HUDEP-2 (cell line): ENCODE measurements at regions not wholly inside any gene's neighbourhood (a gene's known extent, or its start where the extent isn't known, plus 50 kb on each side); places are given as distances from the start of the nearest gene placed in this dataset.
"Not testable (repeated sequence)": the region's sequence is repeated elsewhere in the genome, so short reads cannot be mapped to it uniquely, and the experiment has no call there.

ENCODE experiments used
- DNase-seq, 76 experiments: peaks; one replicate each; lab custom pipeline; 2025; ENCODE audit not compliant: unreplicated experiment in 76 of 76; lab: John Stamatoyannopoulos, UW

DNA sequence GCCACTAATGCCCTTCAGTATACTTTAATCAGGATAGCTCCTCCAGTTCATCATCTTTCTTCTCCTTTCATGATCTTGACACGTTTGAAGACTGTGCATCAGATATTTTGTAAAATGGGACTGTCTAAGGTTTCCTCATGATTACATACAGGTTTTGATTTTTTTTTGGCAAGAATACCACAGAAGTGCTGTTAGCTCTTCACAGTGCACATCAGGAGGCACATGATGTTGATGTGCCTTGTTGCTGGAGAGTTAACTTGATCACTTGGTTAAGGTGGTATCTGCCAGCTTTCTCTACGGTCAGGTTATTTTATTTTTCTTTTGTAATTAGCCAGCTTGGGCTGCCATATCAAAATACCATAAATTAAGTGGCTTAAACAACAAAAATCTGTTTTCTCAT, 128.6 kb upstream of the IVNS1ABP start:
- DNase-seq, result no peak

DNA sequence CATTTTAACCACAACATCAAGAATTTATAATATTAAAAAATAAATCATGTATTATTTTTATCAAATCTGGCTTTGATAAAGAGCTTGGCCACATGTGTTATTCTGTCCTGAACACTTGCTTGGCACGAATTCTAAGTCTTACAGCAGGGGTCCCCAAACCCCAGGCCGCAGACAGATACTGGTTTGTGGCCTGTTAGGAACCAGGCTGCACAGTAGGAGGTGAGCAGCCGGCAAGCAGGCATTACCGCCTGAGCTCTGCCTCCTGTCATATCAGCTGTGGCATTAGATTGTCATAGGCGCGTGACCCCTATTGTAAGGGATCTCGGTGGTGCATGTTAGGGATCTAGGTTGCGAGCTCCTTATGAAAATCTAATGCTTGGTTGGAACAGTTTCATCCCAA, 127.6 kb upstream of the IVNS1ABP start:
- no peak for DNase-seq

- no peak for DNase-seq
Measured at GRCh38 chr1:185442050-185442449, 125.0 kb upstream of the IVNS1ABP start.

DNA sequence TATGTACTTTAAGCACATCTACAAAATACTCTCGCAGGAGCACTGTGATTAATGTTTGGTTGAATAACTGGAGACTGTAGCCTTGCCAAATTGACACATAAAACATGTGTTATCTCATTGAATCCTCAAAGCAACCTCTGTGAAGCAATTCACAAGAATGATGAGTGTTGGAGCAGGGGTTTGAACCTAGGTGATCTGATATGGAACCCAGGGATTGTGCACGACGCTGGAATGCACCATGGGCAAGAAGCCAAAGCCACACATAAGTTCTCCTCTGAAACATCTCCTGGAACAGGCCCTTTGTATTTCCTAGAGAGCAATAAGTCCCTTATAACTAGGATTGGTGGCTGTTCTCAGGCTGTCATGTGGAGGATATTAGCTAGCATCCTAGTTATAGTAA, 124.6 kb upstream of the IVNS1ABP start:
- no peak for DNase-seq

GRCh38 chr1:185440877-185441276, 123.8 kb upstream of the IVNS1ABP start:
- no peak for DNase-seq

DNA sequence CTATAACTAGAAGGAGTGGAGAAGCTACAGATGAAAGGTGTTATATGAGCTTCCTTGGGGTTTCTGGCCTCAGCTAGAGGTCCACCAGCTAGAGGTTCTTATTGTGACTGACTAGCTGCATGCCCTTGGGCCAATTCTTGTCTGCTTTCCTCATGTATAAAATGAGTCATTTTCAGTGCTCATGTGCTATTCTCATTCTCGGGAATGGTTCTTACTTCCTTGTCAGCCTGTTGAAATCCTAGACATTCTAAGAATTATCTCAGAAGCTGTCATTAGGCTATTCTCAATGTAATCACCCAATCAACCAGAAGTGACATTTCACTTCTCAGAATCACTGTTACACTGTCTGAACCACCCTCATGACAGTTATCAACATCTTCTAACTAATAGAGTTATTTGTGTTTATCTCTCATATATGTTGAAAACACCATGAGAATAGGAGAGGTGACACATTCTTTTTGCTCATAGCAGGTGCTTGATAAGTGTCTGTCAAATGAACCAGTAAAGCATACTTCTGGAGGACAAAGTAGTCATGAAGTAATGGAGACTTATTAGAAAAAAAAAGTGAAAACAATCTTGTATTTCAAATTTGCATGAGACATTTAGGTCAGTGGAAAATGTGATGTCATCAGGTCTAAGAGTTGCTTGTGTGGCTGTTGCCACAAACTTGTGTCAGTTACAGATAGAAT, 122.8 kb upstream of the IVNS1ABP start:
- DNase-seq, result peak in 1 of 76 experiments; percentile 7

DNA sequence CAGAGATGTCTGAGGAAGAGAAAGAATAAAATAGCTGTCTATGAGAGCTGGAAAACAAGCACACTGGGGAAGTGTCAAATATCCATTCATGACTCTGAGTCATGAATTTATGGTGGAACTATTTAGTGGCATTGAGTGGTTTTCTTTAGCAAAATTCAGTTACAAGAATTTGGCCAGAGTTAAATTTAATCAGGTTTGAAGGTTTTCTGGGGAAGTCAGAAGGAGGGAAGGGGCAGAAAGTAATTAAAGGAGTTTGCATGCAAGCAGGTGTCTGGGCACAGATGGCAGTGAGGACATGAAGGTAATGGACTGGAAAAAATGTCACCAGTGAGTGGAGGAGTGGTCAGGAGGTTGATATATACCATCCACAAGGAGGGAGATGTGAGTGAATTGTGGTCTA, 121.9 kb upstream of the IVNS1ABP start:
- no peak for DNase-seq

DNA sequence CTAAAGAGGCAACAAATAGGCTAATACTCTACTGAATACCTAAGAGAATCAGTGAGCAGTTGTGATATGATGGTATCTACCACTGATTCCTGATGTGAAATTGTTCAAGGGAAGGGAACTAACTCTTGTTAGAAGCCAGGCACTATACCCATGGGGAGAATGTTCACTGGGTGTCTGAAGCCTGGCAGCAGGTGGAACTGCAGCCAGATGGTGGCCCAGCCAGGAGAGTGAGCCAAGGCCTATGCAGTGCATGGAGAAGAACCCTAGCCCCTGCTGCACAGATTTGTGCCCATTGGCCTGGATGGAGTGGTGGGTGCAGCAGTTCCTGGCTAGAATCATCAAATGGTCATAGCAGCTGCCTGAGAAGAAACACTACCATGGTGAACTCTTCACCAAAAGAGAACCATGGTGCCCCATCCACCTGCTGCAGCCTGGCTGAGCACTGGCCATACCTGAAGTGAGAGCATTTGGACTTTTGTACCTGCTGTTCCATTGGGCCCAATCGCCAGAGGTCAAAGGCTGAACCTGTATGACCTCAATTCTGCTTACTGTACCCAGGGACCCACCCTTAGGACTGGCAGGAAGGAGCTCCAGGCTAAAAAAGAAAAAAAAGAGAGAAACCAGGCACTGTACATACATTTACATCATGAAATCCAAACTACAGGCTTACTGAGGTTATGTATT, 118.8 kb upstream of the IVNS1ABP start:
- DNase-seq, result no peak

- DNase-seq, result no peak
Measured at GRCh38 chr1:185434721-185435120, 117.7 kb upstream of the IVNS1ABP start.

GRCh38 chr1:185433667-185434066, 116.6 kb upstream of the IVNS1ABP start:
- DNase-seq, result no peak

DNA sequence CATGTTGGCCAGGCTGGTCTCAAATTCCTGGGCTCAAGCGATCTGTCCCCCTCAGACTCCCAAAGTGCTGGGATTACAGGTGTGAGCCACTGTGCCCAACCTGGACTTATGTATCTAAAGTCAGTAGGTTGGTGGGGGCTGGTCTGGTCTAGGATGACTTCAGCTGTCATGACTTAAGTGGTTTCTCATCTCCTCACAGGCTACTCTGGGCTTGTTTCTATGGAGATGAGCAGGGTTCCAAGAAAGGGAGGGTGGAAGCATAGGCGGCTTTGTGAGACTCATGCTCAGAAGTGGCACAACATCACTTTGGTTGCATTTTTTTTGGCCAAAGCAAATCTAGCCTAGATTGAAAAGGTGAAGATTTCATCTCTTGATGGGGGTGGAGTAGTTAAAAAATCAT, 115.9 kb upstream of the IVNS1ABP start:
- DNase-seq, result no peak

GRCh38 chr1:185431612-185432011, 114.6 kb upstream of the IVNS1ABP start:
- no peak for DNase-seq

GRCh38 chr1:185429668-185430067, 112.6 kb upstream of the IVNS1ABP start:
- DNase-seq, result not testable (repeated sequence)

GRCh38 chr1:185427776-185428175, 110.7 kb upstream of the IVNS1ABP start:
- no peak for DNase-seq

DNA sequence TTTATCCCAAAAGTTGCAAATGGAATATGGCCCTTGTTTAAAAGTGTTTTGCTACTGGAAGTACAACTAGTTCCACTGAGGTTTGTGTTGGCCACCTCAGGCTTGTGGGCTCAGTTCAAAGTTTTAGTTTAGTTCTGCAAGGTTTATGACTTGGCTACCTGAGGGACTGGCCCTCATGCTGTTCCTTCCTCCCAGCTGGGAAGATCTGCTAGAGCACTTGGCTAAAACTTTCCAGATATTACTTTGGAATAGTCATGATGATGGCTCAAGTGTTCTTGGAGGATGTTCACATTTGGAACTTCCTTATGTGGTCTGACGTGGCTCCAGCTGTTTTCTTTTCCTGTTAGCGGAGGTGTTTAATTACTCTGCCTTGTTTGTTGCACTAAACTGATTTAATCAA, 110.2 kb upstream of the IVNS1ABP start:
- DNase-seq, result no peak

DNA sequence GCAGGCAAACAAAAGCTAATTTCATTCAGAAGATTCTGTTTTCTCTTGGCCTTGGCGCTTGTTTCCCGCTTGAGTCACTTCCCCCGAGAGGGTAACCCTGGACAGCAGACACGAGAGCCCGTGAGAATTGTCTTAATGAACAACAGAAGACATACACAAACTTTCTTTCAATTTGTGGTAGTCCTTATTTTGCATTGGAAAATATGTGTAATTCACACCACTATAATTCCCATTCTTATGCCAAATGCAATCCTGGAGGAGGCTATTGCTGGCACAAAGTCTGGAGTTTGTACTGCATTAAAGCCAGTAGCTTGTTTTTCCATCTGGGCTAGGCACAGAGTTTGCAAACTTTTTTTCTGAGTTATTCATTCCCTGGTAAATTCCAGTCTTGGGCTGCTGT, 109.8 kb upstream of the IVNS1ABP start:
- DNase-seq, result no peak

DNA sequence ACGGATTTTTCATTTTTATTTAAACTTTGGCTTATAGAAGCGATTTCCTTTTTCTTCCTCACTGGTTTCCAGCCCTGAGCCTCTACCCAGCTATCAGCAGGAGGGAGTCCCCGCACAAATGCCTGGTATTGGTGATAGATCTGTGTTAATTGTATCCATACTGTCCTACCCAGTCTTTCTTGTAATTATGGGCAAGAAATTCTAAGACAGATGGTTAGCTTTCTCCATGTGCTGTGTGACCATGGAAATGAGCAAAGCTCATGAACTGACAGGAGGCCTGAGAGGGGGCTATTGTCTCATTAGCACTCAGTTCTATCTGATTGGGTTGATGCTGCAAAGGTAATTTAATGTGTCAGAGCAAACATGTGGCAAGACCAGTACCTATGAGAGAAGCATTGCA, 108.1 kb upstream of the IVNS1ABP start:
- no peak for DNase-seq

GRCh38 chr1:185421485-185422107, 104.6 kb upstream of the IVNS1ABP start:
- no peak for DNase-seq

GRCh38 chr1:185420588-185421081, 103.6 kb upstream of the IVNS1ABP start:
- DNase-seq, result no peak

GRCh38 chr1:185419718-185420117, 102.7 kb upstream of the IVNS1ABP start:
- no peak for DNase-seq

GRCh38 chr1:185418472-185418871, 101.4 kb upstream of the IVNS1ABP start:
- no peak for DNase-seq
